ENCODE measurements at regions not wholly inside any gene's neighbourhood (a gene's known extent, or its start where the extent isn't known, plus 50 kb on each side); places are given as distances from the start of the nearest gene placed in this dataset.

- ChIA-PET POLR2A (no interaction called here), CTCF (no interaction called here)
- DNase-seq (ENCODE audit: low read depth, low spot score) (no peak), FAIRE-seq (no peak)
- Histone ChIP-seq H3K4me2 (ENCODE audit: insufficient read depth, low read length) (no peak overlapping the region), H3K36me3 (ENCODE audit: control insufficient read depth in 2 of 2, extremely low read depth in 1 of 2, insufficient read depth in 2 of 2, low read length in 2 of 2) (no peaks in the 10 kb centered on the region), H3K27me3 (ENCODE audit: control insufficient read depth in 2 of 2, insufficient read depth in 2 of 2, low read length in 2 of 2) (no peaks in the 10 kb centered on the region), H3K4me3 (replicated peaks in 1 of 3; ENCODE audit: insufficient read depth in 1 of 3, low read depth in 1 of 3, low read length in 3 of 3) (no peak overlapping the region), H2AFZ (ENCODE audit: low read depth, low read length) (no peak overlapping the region), H3K27ac (ENCODE audit: insufficient read depth, low read depth, low read length) (no peak overlapping the region), H3K9me3 (replicated peaks; ENCODE audit: control insufficient read depth, insufficient read depth, low read length) (peaks cover 2% of the 10 kb centered on the region), H3K4me1 (ENCODE audit: control insufficient read depth, extremely low read depth, insufficient read depth, low read length) (no peaks in the 10 kb centered on the region), H3K79me2 (ENCODE audit: control insufficient read depth, insufficient read depth, low read length) (no peaks in the 10 kb centered on the region), H4K20me1 (replicated peaks; ENCODE audit: control insufficient read depth, extremely low read depth, insufficient read depth, low read length) (no peaks in the 10 kb centered on the region), H3K9me1 (replicated peaks; ENCODE audit: control insufficient read depth, extremely low read depth, insufficient read depth, low read length) (no peaks in the 10 kb centered on the region), H3K9ac (replicated peaks; ENCODE audit: extremely low read depth, insufficient read depth, low read length) (no peak overlapping the region)
- dilution Hi-C loops (cut with MboI; ENCODE audit: extremely low pct_ligation_motif_present, low sequenced_read_pairs) = no loop called here
- TF ChIP-seq FOS (IDR thresholded peaks at IDR 0.05; ENCODE audit: borderline replicate concordance, insufficient read depth, low read length) (no peak), GATA2 (IDR thresholded peaks at IDR 0.05; ENCODE audit: insufficient read depth, insufficient read length, low read depth, low read length) (no peak)
- no TSS peak for BruUV-seq (replicated peaks)
- intact Hi-C loops (cut with micrococcal nuclease) = no loop called here
Measured at GRCh38 chr12:114902665-114903064, 218.7 kb upstream of the TBX3 start.

- DNase-seq (ENCODE audit: low read depth, low spot score) (no peak), FAIRE-seq (no peak)
- no peaks in the 10 kb centered on the region for H3K9me1 ChIP-seq (replicated peaks; ENCODE audit: control insufficient read depth, extremely low read depth, insufficient read depth, low read length)
- no peak overlapping the region for H3K4me2 ChIP-seq (ENCODE audit: insufficient read depth, low read length)
- H3K27me3 ChIP-seq (ENCODE audit: control insufficient read depth in 2 of 2, insufficient read depth in 2 of 2, low read length in 2 of 2) = no peaks in the 10 kb centered on the region
- ChIA-PET POLR2A (no interaction called here), CTCF (no interaction called here)
- no peak overlapping the region for H3K4me3 ChIP-seq (replicated peaks in 1 of 3; ENCODE audit: insufficient read depth in 1 of 3, low read depth in 1 of 3, low read length in 3 of 3)
- no peaks in the 10 kb centered on the region for H3K4me1 ChIP-seq (ENCODE audit: control insufficient read depth, extremely low read depth, insufficient read depth, low read length)
- no peak overlapping the region for H2AFZ ChIP-seq (ENCODE audit: low read depth, low read length)
- no peak overlapping the region for H3K27ac ChIP-seq (ENCODE audit: insufficient read depth, low read depth, low read length)
- no peaks in the 10 kb centered on the region for H4K20me1 ChIP-seq (replicated peaks; ENCODE audit: control insufficient read depth, extremely low read depth, insufficient read depth, low read length)
- peaks cover 2% of the 10 kb centered on the region for H3K9me3 ChIP-seq (replicated peaks; ENCODE audit: control insufficient read depth, insufficient read depth, low read length)
- dilution Hi-C loops (cut with MboI; ENCODE audit: extremely low pct_ligation_motif_present, low sequenced_read_pairs) = no loop called here
- intact Hi-C loops (cut with micrococcal nuclease) = no loop called here
- no peak overlapping the region for H3K9ac ChIP-seq (replicated peaks; ENCODE audit: extremely low read depth, insufficient read depth, low read length)
- H3K79me2 ChIP-seq (ENCODE audit: control insufficient read depth, insufficient read depth, low read length) = no peaks in the 10 kb centered on the region
- no TSS peak for BruUV-seq (replicated peaks)
- TF ChIP-seq JUN (IDR thresholded peaks at IDR 0.05; ENCODE audit: borderline replicate concordance, insufficient read depth, insufficient read length, low read depth) (no peak), POLR2A (IDR thresholded peaks at IDR 0.05; ENCODE audit: low read depth, low read length) (no peak), FOS (IDR thresholded peaks at IDR 0.05; ENCODE audit: borderline replicate concordance, insufficient read depth, low read length) (no peak), POLR2AphosphoS5 (IDR thresholded peaks at IDR 0.05; ENCODE audit: insufficient read depth, low read depth, low read length) (no peak), EZH2 (IDR thresholded peaks at IDR 0.05; ENCODE audit: borderline replicate concordance, low read depth, low read length, severe bottlenecking) (no peak), MAX (IDR thresholded peaks at IDR 0.05; ENCODE audit: insufficient read depth, insufficient read length) (no peak), GATA2 (IDR thresholded peaks at IDR 0.05; ENCODE audit: insufficient read depth, insufficient read length, low read depth, low read length) (no peak), MYC (IDR thresholded peaks at IDR 0.05; ENCODE audit: low read depth, low read length) (no peak), CTCF (IDR thresholded peaks at IDR 0.05; ENCODE audit: extremely low read depth in 1 of 2, insufficient read depth in 1 of 2, low read depth in 1 of 2, low read length in 2 of 2) (no peak)
- no peaks in the 10 kb centered on the region for H3K36me3 ChIP-seq (ENCODE audit: control insufficient read depth in 2 of 2, extremely low read depth in 1 of 2, insufficient read depth in 2 of 2, low read length in 2 of 2)
Measured at GRCh38 chr12:114901316-114901715, 217.3 kb upstream of the TBX3 start.

Measured in endothelial cell of umbilical vein (primary cell).